GM23248 (cell line): ENCODE measurements at regions not wholly inside any gene's neighbourhood (a gene's known extent, or its start where the extent isn't known, plus 50 kb on each side); places are given as distances from the start of the nearest gene placed in this dataset.

Source experiments
- EZH2 ChIP-seq: fragments of 200-600 bp; sonication (generic); IDR thresholded peaks from 2 replicates; pipeline ENCODE4 v1.6.1; 2018; ENCODE audit warnings: antibody characterized with exemption, mild to moderate bottlenecking; ENCODE audit not compliant: insufficient read depth, poor library complexity, severe bottlenecking
- EZH2phosphoT487 ChIP-seq: fragments of 200-600 bp; sonication (generic); IDR thresholded peaks from 2 replicates; pipeline ENCODE4 v1.6.1; 2018; ENCODE audit warnings: antibody characterized with exemption, moderate library complexity, mild to moderate bottlenecking, low read depth; ENCODE audit not compliant: insufficient read depth

GRCh38 chr3:22103423-22103822 lies 352.4 kb upstream of the ZNF385D start:
- TF ChIP-seq EZH2 = no peak
- TF ChIP-seq EZH2phosphoT487 = no peak
